Vagina (tissue), 2 donors: ENCODE measurements at regions not wholly inside any gene's neighbourhood (a gene's known extent, or its start where the extent isn't known, plus 50 kb on each side); places are given as distances from the start of the nearest gene placed in this dataset.

Experiments
- DNase-seq, 2 donors: peaks; one replicate each; pipeline ENCODE4 v3.0.0-alpha.2; 2017; ENCODE audit errors: extremely low spot score in 2 of 2
- H3K27ac ChIP-seq: fragments of 200-600 bp; sonication (generic); one replicate; pipeline ENCODE4 v1.5.1; 2019
- H3K27me3 ChIP-seq: fragments of 200-600 bp; sonication (generic); one replicate; pipeline ENCODE4 v1.5.1; 2019
- H3K36me3 ChIP-seq, 2 donors: fragments of 200-600 bp; sonication (generic); one replicate each; pipeline ENCODE4 v1.5.1; 2017 to 2019
- H3K4me1 ChIP-seq: fragments of 200-600 bp; sonication (generic); one replicate; pipeline ENCODE4 v1.5.1; 2019
- H3K4me3 ChIP-seq, 2 donors: fragments of 200-600 bp; sonication (generic); 1 replicate in 1 of 2; 2 replicates in 1 of 2; pipeline ENCODE4 v1.5.1; 2016 to 2019
- H3K9me3 ChIP-seq: fragments of 200-600 bp; sonication (generic); one replicate; pipeline ENCODE4 v1.5.1; 2019
- CTCF ChIP-seq, 3 experiments: fragments of 450-650 bp in 2 of 3; fragments of 200-600 bp in 1 of 3; sonication (generic) in 1 of 3; IDR thresholded peaks; one replicate each; pipeline ENCODE4 v1.5.1; 2017 to 2019; ENCODE audit warnings: antibody characterized with exemption in 3 of 3, mild to moderate bottlenecking in 2 of 3, moderate library complexity in 2 of 3
- POLR2A ChIP-seq, 2 donors: fragments of 450-650 bp; IDR thresholded peaks; one replicate each; pipeline ENCODE4 v1.6.1; 2017; ENCODE audit warnings: antibody characterized with exemption in 2 of 2, mild to moderate bottlenecking in 2 of 2, moderate library complexity in 2 of 2
- POLR2AphosphoS5 ChIP-seq, 2 donors: sonication (generic); formaldehyde crosslinking; IDR thresholded peaks; one replicate each; pipeline ENCODE4 v1.9.0; 2017; ENCODE audit warnings: antibody characterized with exemption in 2 of 2, mild to moderate bottlenecking in 2 of 2, low read depth in 1 of 2; ENCODE audit not compliant: insufficient read depth in 1 of 2
- intact Hi-C: fragments of 100-400 bp; cut with DNase I; formaldehyde crosslinking; loops from one replicate; pipeline ENCODE4 v1.15.1; 2023

- Histone ChIP-seq H3K4me3 (no peak overlapping the region), H3K27me3 (no peaks in the 10 kb centered on the region), H3K36me3 (no peaks in the 10 kb centered on the region), H3K4me1 (peaks cover 10% of the 10 kb centered on the region), H3K9me3 (no peaks in the 10 kb centered on the region), H3K27ac (peak overlapping the region; percentile 3)
- DNase-seq: no peak
- TF ChIP-seq POLR2AphosphoS5 (IDR thresholded peaks at IDR 0.05; ENCODE audit: insufficient read depth in 1 of 2, low read depth in 1 of 2) (no peak), POLR2A (IDR thresholded peaks at IDR 0.05) (no peak), CTCF (IDR thresholded peaks at IDR 0.05) (no peak)
- intact Hi-C loops: no loop called here
Observed at GRCh38 chr5:74382123-74382855, 258.2 kb downstream of the ENC1 start.

- Histone ChIP-seq H3K9me3 (no peaks in the 10 kb centered on the region), H3K36me3 (no peaks in the 10 kb centered on the region), H3K27ac (no peak overlapping the region), H3K4me1 (peaks cover 10% of the 10 kb centered on the region), H3K27me3 (no peaks in the 10 kb centered on the region), H3K4me3 (no peak overlapping the region)
- peak; percentile 12 to 29 for DNase-seq
- intact Hi-C loops: no loop called here
- TF ChIP-seq POLR2A (IDR thresholded peaks at IDR 0.05) (no peak), POLR2AphosphoS5 (IDR thresholded peaks at IDR 0.05; ENCODE audit: insufficient read depth in 1 of 2, low read depth in 1 of 2) (no peak), CTCF (IDR thresholded peaks at IDR 0.05) (no peak)
Observed at GRCh38 chr5:74380193-74380592, 260.3 kb downstream of the ENC1 start.

GRCh38 chr5:74378464-74378863 is 262.1 kb downstream of the ENC1 start:
- peak; percentile 34 to 46 for DNase-seq
- Histone ChIP-seq H3K27me3 (no peaks in the 10 kb centered on the region), H3K4me1 (no peaks in the 10 kb centered on the region), H3K36me3 (no peaks in the 10 kb centered on the region), H3K4me3 (no peak overlapping the region), H3K27ac (no peak overlapping the region), H3K9me3 (no peaks in the 10 kb centered on the region)
- no peak for TF ChIP-seq CTCF (IDR thresholded peaks at IDR 0.05)
- no peak for TF ChIP-seq POLR2AphosphoS5 (IDR thresholded peaks at IDR 0.05; ENCODE audit: insufficient read depth in 1 of 2, low read depth in 1 of 2)
- TF ChIP-seq POLR2A (IDR thresholded peaks at IDR 0.05): no peak
- intact Hi-C loops: no loop called here

GRCh38 chr5:74376187-74376586 is 264.3 kb downstream of the ENC1 start:
- H3K9me3 ChIP-seq: no peaks in the 10 kb centered on the region
- no peaks in the 10 kb centered on the region for H3K27me3 ChIP-seq
- no peaks in the 10 kb centered on the region for H3K4me1 ChIP-seq
- no peak overlapping the region for H3K4me3 ChIP-seq
- H3K27ac ChIP-seq: no peak overlapping the region
- no peaks in the 10 kb centered on the region for H3K36me3 ChIP-seq
- DNase-seq: peak in 1 of 2 donors; percentile 18
- TF ChIP-seq CTCF (IDR thresholded peaks at IDR 0.05): no peak
- no peak for TF ChIP-seq POLR2AphosphoS5 (IDR thresholded peaks at IDR 0.05; ENCODE audit: insufficient read depth in 1 of 2, low read depth in 1 of 2)
- TF ChIP-seq POLR2A (IDR thresholded peaks at IDR 0.05): no peak
- intact Hi-C loops: no loop called here

GRCh38 chr5:74375271-74375670 is 265.3 kb downstream of the ENC1 start:
- H3K4me1 ChIP-seq: peaks cover 6% of the 10 kb centered on the region
- H3K27me3 ChIP-seq: no peaks in the 10 kb centered on the region
- no peaks in the 10 kb centered on the region for H3K36me3 ChIP-seq
- intact Hi-C loops: no loop called here
- H3K9me3 ChIP-seq: no peaks in the 10 kb centered on the region
- TF ChIP-seq POLR2AphosphoS5 (IDR thresholded peaks at IDR 0.05; ENCODE audit: insufficient read depth in 1 of 2, low read depth in 1 of 2): no peak
- H3K27ac ChIP-seq: no peak overlapping the region
- no peak overlapping the region for H3K4me3 ChIP-seq
- DNase-seq: no peak
